ENCODE measurements at regions not wholly inside any gene's neighbourhood (a gene's known extent, or its start where the extent isn't known, plus 50 kb on each side); places are given as distances from the start of the nearest gene placed in this dataset.

DNA sequence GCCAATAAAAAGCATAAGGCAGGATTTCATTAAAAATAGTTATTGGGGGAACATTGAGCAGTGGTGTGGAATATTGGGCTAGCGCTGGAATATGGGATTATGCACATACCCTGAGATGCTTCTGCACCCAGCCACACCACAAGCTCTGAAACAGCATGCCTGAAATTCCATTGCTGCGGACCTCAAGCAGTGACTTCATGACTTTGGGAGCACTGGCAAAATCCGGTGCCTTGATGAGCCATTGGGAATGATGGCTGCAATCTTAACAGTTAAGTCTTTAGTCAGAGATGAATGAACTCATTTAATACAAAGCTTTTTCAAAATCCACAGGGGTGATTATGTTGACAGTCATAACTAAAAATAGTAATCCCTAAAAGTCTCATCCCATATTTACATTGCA lies 274.7 kb upstream of the MTPN start:
- DNase-seq (ENCODE audit: low spot score): no peak

DNA sequence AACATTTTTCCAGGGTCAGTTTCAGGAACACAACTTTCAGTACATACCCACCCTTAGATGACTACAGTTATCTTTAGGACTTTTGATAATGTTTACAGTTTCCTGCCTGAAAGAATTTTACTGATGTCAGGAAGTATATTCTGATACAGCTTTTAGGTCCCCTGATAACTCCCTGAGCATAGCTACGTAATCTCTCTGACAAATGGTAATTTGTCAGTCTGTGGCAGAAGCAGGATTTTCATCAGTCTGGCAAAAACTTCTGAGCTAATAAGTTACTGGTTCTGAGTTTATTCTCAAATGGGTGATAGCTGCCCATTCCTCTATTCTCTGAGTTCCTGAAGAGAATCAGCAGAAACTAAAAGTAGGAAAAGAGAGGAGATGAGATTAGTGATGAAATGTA lies 270.1 kb upstream of the MTPN start:
- no peak for DNase-seq (ENCODE audit: low spot score)

DNA sequence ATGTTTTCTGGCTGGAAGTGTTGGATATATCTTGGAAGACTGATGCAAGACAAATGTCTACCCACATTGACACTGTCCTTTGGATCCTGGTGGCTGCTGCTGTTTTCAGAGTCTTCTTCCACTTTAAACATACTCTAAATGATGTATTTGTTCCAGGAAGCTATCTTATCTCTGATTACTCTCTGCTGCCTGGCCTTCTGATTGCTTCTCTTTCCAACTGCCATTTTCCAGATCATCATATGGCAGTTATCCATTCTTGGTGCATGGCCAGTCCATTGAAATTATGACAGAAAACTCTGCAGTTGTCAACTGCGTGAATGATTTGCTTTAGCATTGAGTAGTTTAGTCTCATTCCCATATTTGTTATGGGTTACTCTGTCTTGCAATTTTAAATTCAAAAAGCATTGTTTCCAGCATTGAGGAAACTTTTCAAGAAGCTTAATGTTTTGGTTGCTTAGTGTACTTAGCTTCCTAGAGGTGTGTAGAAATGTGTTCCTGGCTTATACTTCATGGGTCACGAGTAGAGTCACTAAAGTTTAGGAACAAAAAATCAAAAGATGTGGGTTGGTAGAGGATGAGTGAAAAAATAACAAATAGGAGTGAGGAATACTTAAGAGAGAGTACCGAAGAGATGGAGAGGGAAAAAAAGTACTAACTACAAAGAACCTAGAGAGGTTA lies 268.3 kb upstream of the MTPN start:
- DNase-seq (ENCODE audit: low spot score): no peak

DNA sequence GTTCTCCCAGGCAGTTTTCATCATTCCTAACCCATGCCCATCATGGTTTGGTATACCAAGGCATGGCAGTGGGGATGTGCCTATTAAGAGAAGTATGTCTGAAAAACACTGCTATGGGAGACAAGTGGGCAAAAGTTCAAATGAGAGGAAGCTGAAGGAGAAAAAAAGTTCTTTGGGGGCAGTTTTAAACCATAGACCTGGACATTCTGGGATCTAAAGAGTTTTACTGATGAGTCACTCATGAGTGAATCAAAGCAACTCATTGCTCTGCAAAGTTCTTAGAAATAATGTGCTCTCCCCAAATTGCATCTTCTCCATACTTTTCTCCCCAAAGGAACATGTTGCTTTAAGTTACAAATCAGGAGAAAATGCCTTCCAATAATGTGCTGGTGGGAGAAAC lies 256.9 kb upstream of the MTPN start:
- DNase-seq (ENCODE audit: low spot score): no peak

DNA sequence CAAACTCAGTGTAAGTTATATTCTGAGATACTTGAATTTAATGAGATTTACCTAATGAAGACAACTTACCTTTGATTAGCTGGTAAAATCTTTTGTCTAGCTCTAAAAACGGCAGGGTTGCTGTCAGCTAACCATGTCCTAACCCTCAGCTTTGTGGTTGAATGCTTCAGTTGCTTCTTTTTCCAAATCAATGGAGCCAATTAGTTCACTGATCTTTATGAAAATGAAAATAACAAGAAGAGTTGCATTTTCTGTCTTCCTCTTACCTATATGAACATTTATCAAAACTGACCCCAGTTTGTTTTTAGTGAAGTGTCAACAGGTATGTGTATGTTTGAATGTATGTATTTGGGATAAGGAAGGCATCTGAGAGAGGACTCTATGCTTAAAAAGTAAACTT lies 253.1 kb upstream of the MTPN start:
- no peak for DNase-seq (ENCODE audit: low spot score)

DNA sequence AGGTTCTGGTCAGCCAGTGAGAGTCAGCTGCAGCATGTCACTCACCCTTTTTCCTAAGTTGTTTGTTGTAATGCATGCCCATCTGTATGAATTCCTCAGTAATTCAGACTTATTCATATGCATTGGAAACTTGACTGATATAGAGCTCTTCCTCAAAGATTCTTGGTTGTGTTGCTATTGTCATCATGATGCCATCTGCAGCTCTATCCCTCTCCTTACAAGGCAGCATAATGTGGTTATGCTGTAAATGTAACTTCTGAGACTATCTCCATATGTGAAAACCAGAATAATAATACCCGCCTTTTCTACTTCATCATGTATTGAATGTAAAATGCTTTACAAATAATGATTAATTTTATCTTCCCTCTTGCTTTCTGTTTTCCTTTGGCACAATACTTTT lies 252.6 kb upstream of the MTPN start:
- no peak for DNase-seq (ENCODE audit: low spot score)

DNA sequence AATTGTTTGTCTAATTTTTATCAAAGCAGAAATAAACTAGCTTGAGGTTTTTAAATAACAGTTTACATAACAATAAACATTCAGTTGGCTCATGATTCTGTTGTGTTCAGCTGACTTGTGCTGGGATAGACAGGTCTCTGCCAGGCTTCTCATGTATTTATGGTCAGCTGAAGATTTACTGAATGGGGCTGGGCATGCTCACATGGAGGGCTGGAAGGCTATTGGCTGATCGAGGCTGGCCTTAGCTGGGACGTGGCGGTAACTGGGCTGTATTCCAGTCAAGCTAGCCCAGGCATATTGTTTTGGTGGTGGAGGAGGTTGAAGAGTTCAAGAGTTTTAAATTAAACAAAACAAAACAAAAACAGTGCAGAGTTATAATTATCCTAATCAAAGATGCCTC lies 251.0 kb upstream of the MTPN start:
- no peak for DNase-seq (ENCODE audit: low spot score)

DNA sequence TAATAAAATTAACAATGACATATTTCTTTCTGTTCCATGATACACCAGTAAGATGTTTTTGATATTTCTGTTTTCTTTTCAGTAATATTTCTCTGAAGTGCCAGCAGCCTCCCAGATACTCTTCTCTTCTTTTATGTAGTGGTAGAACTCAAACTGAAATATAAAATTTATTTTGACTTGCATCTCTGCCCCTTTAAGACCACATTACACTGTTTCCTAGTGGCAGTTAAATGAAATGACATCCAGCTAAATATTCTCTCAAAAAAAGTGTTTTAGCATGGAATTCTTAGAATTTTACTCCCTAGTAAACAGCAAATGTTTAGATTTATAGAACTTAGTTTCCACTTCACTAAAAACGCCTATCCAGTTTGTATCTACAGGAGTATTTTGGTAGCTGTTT lies 237.2 kb upstream of the MTPN start:
- DNase-seq (ENCODE audit: low spot score): no peak

DNA sequence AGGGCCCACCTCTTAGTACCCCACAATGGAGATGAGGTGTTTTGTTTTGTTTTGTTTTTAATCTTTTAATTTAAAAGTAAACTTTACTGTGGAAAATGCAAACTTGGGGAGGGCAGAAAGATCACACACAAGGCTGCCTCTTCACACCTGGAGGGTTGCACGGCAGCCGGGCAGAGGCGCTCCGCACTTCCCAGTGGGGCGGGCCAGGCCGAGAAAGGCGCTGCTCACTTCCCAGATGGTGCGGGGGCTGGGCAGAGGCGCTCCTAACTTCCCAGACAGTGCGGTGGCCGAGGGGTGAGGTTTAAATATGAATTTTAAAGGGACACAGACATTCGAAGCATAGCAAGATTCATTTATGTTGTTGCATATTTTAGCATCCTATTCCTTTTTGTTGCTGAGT lies 235.9 kb upstream of the MTPN start:
- no peak for DNase-seq (ENCODE audit: low spot score)

DNA sequence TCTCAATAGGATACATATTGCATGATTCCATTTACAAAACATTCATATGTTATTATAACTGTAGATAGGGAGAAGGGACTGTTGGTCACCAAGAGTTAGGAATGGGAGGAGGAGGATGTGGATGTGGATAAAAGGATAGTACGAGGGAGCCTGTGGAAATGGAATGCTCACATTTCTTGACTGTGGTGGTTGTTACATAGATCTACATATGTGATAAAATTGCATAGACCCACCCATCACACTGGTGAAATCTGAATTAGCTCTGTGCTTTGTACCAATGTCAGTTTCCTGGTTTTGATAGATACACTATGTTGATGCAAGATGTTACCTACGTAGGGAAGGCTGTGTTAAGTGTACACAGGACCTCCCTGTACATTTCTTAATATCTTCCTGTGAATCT lies 233.5 kb upstream of the MTPN start:
- DNase-seq (ENCODE audit: low spot score): no peak

DNA sequence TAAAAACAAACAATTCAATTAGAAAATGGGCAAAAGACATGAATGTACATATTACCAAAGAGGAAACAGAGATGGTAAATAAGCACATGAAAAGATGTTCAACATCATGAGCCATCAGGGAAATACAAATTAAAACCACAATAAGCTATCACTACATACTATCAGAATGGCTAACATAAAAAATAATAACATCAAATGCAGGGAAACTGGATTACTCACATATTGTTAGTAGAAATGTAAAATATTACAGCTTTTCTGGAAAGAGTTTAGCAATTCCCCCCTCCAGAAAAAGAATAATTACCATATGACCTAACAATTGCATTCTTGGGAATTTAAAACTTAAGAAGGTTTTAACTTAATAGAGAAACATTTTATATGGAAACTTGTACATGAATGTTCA lies 232.9 kb upstream of the MTPN start:
- no peak for DNase-seq (ENCODE audit: low spot score)

DNA sequence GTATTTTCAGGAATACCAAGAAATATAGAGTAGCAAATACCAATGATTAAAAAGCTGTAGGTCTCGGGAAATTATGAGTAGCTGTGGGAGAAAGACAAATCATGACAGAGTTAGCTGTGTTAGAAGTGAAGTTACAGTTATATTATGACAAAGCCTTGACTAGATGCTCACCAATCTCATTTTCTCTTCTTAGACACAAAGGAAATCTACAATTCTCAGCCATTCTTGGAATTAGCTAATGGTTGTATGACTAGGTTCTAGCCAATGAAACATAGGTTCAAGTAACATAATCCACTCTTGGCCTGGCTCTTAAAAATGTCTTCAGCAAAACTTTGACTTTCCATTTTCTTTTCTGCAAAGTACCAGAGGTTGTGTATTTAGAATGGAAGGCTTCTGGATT lies 228.8 kb upstream of the MTPN start:
- DNase-seq (ENCODE audit: low spot score): no peak

DNA sequence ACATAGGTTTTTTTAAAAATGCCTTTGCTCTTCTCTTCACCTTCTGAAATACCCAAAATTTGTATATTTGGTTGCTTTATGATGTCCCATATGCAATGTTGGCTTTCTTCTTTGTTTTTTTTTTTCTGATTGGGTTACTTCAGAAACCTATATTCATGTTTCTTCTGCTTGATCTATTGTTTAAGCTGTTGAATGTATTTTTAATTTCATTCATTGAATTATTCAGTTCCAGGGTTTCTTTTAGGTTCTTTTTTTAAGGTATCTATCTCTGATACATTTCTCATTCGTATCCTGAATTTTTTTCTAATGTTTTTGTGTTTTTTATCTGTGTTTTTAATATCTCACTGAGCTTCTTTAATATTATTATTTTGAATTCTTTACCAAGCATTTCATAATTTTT lies 221.0 kb upstream of the MTPN start:
- DNase-seq (ENCODE audit: low spot score): no peak

DNA sequence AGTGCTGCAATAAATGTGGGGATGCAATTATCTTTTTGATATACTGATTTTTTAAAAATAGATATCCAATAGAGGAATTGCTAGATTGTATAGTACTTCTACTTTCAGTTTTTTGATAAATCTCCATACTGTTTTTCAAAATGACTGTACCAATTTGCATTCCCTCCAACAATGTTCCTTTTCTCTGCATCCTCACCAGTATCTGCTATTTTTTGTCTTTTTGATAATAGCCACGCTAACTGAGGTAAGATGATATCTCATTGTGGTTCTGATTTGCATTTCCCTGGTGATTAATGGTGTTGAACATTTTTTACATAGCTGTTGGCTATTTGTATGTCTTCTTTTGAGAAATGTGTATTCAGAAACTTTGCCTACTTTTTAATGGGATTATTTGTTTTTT lies 217.7 kb upstream of the MTPN start:
- DNase-seq (ENCODE audit: low spot score): no peak

DNA sequence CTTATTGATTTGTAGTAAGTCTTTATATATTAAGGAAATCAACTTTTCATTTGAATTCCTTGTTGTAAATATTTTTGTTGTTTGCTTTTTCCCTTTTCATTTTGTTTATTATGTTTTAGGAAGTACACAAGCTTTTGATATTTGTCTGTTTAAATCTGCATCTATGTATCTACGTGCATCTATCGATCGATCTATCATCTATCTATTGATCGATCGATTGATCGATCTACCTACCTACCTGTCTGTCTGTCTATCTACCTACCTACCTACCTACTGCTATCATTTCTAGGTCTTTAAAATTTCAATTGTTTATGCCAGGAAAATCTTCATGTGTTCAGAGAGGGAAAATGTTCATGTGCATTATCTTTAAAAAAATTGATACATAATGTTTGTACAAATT lies 216.8 kb upstream of the MTPN start:
- no peak for DNase-seq (ENCODE audit: low spot score)

DNA sequence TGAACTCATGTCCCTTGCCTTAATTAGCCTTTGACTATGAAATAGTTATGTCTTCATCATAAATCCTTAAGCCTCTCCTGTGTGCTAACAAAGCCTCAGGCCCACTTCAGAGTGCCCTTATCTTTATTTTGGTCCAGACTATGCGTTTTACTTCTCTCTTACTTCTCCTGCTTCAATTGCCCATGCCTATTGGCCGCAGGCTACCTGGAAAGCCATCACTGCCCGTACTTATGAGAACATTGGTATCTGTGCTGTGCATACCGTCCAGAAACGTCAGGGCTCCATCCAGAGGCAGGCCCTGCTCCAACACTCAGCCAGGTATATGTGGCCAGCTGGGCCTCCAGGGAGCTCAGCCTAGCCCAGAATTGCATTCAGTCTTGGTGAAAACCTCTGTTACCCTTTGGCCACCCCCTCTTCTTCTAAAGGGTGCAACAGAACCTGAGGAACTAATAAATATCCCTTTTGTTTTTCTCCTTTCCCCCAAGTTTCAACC lies 212.4 kb upstream of the MTPN start:
- no peak for DNase-seq (ENCODE audit: low spot score)

DNA sequence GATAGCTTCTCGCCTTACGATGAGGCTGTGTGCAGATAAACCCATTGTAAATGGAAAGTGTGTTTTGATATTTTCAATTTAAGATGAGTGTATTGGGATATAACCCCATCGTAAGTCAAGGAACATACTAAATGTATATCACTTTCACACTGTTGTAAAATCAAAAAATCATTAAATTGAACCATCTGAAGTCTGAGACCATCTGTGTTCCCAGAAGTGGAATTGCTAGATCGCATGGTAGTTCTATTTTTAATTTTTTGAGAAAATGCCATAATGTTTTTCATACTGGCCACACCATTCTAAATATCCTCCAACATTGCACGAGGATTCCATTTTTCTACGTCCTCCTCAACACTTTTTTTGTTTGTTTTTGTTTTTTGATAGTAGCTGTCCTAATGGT lies 209.1 kb upstream of the MTPN start:
- no peak for DNase-seq (ENCODE audit: low spot score)

DNA sequence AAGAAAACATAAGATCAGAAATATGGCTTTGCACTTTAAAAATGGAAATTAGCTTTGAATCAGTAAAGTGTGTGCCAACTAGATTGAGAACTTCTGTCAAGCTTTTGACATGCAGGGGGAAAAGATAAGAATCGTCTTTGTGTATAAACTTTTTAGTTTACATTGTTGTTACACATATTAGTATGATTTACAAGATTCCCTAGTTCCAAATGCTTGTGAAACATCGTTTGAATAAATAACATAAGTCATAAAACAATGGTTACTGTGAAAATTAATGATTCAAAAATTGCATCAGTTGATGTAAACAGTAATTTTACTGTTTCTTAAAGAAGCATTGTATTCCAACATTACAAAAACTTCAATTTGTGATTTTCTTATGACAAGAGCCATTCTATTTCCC lies 207.6 kb upstream of the MTPN start:
- no peak for DNase-seq (ENCODE audit: low spot score)

DNA sequence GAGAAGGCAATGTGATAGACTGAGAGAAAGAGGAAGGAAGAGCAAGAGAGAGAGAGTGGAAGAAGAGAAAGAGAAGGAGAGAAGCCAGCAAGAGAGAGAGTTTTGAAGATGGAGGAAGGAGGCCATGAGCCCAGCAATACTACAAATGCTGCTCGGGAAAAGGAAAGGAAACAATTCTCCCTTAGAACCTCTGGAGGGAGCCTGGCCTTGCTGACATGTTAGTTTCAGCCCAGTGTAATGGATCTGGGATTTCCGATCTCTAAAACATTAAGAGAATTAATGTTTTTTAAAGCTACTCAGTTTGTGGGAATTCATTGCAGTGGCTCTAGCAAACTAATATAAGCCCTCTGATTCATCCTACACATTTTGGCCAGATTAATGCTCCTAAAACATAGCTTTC lies 206.8 kb upstream of the MTPN start:
- DNase-seq (ENCODE audit: low spot score): no peak

DNA sequence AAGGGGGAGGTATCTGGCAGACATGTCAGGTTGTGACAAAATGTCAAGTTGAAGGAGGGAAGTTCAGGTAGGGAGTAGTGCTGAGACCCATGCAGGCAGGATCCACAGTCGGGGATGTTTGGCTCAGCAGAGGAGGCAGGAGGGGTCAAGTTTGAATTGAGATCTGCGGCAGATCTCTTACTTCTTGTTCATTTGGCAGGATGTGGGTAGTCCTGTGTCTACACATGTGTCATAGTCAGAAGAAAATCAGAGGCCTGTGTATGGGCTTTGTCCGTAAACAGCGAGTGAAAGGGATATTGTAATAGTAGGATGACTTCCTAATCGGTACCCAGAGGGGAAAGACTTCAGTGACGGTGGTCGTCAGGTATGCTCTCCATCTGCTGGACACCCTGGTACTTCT lies 203.8 kb upstream of the MTPN start:
- no peak for DNase-seq (ENCODE audit: low spot score)

DNA sequence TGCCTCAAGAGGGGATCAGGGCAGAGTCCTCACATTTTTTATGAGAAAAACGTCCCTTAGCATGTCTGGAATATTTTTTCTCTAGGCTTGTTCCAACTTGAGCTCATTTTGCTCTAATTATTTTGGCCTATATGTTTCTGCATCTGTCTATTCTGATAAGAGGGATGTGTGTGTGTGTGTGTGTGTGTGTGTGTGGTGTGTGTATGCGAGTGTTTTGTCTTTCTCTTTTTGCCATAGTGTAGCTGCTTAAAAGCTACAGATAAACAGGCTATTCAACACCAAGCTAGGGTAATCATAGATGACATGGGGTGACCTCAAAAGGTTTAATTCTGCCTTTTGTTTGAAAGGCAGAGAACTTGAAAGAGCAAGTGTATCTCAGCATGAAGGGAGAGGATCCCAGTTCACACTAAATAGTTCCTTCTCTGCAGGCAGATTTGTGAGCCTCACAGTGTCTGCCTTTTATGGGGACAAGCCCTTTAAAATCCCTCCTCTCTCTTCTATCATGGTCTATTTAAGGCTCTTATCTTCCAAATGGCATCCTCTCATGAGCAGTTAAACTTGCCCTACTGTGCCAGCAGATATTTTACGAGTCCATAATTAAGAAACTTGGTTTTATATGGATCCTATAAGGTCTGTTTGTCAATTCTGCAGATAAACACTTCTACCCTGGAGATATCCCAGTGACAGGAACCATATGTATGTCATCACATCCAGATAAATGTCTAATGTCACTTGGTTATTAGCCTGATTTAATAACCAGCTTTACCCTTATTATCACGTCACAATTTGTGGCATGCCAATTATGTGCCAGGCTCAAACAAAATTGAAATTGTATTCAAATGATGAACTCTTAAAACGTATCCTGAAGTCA lies 202.9 kb upstream of the MTPN start:
- no peak for DNase-seq (ENCODE audit: low spot score)

DNA sequence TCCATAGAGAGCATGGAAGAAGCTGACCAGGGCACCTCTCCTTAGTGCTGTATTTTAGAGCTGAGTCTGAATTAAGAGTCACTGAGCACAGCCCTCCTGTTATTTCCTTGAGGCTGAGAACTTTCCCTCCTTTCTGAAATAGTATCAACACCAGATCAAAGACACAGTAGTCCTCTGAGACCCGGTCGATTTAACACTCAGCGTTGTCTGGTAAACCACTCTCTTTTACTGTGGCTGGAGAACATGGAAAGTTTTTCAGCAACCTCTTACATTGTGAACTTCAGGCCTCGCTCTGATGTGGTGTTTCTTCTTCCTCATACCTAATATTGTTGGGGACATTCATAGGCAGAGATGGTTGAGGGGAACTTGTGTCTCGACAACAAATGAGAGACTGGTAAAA lies 202.0 kb upstream of the MTPN start:
- no peak for DNase-seq (ENCODE audit: low spot score)

DNA sequence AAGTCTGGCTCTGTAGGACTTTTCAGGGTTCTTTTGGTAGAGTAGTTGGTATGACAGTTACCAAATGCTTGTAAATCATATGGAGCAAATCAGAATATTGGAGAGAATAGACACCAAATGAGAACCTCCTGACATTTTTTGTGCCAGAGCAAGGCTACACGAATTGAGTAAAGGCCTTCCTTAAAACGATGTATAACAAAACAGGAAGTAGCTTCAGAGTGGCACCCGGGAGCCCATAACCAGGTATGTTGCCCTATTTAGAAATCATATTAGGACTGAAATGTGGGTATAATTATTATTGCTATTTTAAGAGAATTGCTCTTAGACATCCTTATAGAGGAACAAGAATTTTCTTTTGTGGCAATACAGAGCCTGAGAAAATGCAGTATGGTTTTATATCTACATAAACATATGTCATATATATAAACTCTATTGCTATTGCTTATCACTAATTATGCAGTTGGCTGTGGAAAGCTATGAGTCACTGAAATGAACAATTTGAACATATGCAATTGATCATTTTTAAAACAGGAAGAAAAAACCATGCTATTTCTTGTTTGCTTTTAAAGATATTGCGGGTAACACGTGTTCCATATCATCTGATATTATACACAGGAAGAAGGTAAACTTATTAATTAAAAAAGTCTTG lies 197.4 kb upstream of the MTPN start:
- no peak for DNase-seq (ENCODE audit: low spot score)
